ENCODE measurements at regions not wholly inside any gene's neighbourhood (a gene's known extent, or its start where the extent isn't known, plus 50 kb on each side); places are given as distances from the start of the nearest gene placed in this dataset.
"Not testable (repeated sequence)": the region's sequence is repeated elsewhere in the genome, so short reads cannot be mapped to it uniquely, and the experiment has no call there.

- DNase-seq (ENCODE audit: low read depth): peak; percentile 75
These were observed 233.8 kb downstream of the C7orf25 start for GRCh38 chr7:42677751-42678699.

GRCh38 chr7:42674541-42674940, 237.3 kb downstream of the C7orf25 start:
- no peak for DNase-seq (ENCODE audit: low read depth)

- no peak for DNase-seq (ENCODE audit: low read depth)
These were observed 237.9 kb downstream of the C7orf25 start for GRCh38 chr7:42673951-42674350.

GRCh38 chr7:42672339-42672999, 239.4 kb downstream of the C7orf25 start:
- peak; percentile 41 for DNase-seq (ENCODE audit: low read depth)

- peak; percentile 55 for DNase-seq (ENCODE audit: low read depth)
These were observed 240.2 kb downstream of the C7orf25 start for GRCh38 chr7:42671627-42672026.

- no peak for DNase-seq (ENCODE audit: low read depth)
These were observed 244.9 kb downstream of the C7orf25 start for GRCh38 chr7:42666994-42667393.

GRCh38 chr7:42662862-42663261, 249.0 kb downstream of the C7orf25 start:
- DNase-seq (ENCODE audit: low read depth): no peak

- peak; percentile 87 for DNase-seq (ENCODE audit: low read depth)
These were observed 250.6 kb downstream of the C7orf25 start for GRCh38 chr7:42661312-42661711.

GRCh38 chr7:42650701-42651100, 261.2 kb downstream of the C7orf25 start:
- no peak for DNase-seq (ENCODE audit: low read depth)

GRCh38 chr7:42650171-42650570, 261.7 kb downstream of the C7orf25 start:
- DNase-seq (ENCODE audit: low read depth): no peak

GRCh38 chr7:42645906-42646305, 266.0 kb downstream of the C7orf25 start:
- peak; percentile 40 for DNase-seq (ENCODE audit: low read depth)

- no peak for DNase-seq (ENCODE audit: low read depth)
These were observed 269.2 kb downstream of the C7orf25 start for GRCh38 chr7:42642699-42643098.

- DNase-seq (ENCODE audit: low read depth): peak; percentile 9
These were observed 271.9 kb downstream of the C7orf25 start for GRCh38 chr7:42639930-42640329.

- not testable (repeated sequence) for DNase-seq (ENCODE audit: low read depth)
These were observed 275.5 kb downstream of the C7orf25 start for GRCh38 chr7:42636380-42636779.

- DNase-seq (ENCODE audit: low read depth): no peak
These were observed 283.8 kb downstream of the C7orf25 start for GRCh38 chr7:42628054-42628453.

GRCh38 chr7:42627626-42628025, 284.2 kb downstream of the C7orf25 start:
- no peak for DNase-seq (ENCODE audit: low read depth)

- no peak for DNase-seq (ENCODE audit: low read depth)
These were observed 284.8 kb downstream of the C7orf25 start for GRCh38 chr7:42627101-42627500.

GRCh38 chr7:42625421-42625820, 286.4 kb downstream of the C7orf25 start:
- no peak for DNase-seq (ENCODE audit: low read depth)

- DNase-seq (ENCODE audit: low read depth): peak; percentile 13
These were observed 287.4 kb downstream of the C7orf25 start for GRCh38 chr7:42624471-42624870.

- no peak for DNase-seq (ENCODE audit: low read depth)
These were observed 290.2 kb downstream of the C7orf25 start for GRCh38 chr7:42621543-42622219.

- DNase-seq (ENCODE audit: low read depth): no peak
These were observed 293.1 kb downstream of the C7orf25 start for GRCh38 chr7:42618651-42619360.
